ENCODE measurements at regions not wholly inside any gene's neighbourhood (a gene's known extent, or its start where the extent isn't known, plus 50 kb on each side); places are given as distances from the start of the nearest gene placed in this dataset.

DNA sequence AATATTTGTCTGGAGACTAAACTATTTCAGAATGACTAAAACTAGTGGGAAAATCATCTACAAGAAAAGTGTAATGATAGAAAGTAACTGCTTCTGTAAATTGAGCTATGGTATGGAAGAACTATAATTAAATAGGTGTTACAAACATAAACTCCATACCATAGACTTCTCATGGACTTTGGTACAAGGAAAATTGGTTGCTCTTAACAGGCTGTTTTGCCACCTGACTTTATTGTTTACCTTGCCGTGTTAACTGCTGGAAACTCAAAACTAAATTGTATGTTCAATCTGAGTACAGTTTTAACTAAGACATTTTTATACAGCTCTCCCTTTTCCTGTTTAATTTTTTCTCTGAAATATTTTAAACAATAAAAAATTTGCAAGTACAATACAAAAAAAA lies 261.8 kb upstream of the POU3F2 start:
- DNase-seq = no peak
- intact Hi-C loops (cut with DNase I) = no loop called here

DNA sequence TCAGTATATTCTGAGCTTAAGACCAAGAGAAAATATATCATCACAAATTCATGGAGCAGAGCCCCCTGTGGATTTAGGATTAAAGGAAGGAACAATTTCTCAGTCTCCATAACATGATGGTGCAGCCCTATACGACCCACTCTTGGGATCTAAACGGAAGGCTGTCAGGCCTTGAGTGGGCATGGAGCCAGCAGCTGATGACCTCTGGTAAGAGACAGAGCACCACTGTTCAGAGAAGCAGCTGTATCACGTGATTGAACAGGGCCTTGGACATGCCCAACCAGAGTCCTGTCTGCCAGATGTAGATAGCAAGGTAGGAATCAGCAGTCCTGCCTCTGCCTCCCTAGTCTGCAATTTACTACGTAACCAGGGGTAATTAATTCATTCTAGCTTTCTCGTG lies 259.4 kb upstream of the POU3F2 start:
- DNase-seq = peak; percentile 35 to 95 (median 72)
- intact Hi-C loops (cut with DNase I) = loop anchor here (5.0 kb wide), 1 partner anchor 257 kb away; the partner anchor contains the start of gene POU3F2

DNA sequence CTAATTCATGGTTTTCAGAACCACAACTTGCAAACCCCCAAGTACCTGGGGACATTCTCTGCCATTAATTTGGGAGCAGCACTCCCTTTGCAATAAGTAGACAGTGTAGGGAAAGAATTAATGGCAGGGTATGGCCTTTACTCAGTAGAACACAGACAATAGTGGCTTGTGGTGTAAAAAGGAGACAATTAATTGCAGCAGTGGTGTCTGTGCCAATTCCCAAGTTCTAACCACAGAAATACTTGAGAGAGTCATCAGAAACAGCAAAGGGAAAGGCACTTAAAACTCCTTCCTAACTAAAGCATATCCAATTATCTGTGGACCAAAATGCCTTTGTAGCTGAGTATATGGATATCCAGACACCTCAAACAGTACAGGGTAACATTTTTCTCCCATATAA lies 257.6 kb upstream of the POU3F2 start:
- intact Hi-C loops (cut with DNase I) = loop anchor here (5.0 kb wide), 1 partner anchor 256 kb away; the partner anchor contains the start of gene POU3F2
- no peak for DNase-seq

DNA sequence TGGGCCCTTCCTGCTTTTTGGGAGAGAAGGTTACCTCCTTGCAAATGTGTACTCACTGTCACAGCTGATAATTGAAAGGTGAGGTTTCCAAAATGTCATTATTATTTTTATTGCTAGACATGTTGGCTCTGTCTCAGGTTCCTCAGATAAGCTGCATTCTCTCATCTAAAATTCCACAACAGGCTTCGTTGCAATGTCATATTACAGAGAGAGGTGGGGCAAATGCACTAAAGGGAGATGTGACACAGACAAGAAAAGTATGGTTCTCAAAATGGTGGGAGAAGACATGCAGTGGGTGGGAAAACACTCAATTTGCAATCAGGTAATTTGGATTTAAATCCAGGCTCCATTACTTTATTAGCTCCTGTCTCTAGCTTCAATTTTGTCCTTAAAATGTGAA lies 256.4 kb upstream of the POU3F2 start:
- intact Hi-C loops (cut with DNase I) = loop anchor here (5.0 kb wide), 1 partner anchor 254 kb away; the partner anchor contains the start of gene POU3F2
- DNase-seq = no peak

DNA sequence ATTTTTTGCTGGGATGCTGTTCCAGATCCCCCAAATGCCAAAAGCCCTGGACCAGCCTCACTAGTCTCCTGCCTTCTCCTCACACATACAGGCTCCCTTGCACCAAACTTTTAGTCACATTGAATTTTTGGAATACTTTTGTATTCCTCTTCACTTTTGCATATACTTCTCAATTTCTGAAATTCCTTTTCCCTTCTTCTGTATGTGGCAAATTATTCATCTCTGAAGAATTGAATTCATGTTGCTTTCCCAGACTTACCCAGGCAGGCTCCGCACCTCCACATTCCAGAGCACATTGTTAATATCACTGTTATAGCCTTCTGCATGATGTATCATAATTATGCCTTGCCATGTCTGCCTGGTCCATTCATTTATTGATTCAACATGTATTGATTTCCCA lies 255.3 kb upstream of the POU3F2 start:
- DNase-seq = no peak
- intact Hi-C loops (cut with DNase I) = loop anchor here (5.0 kb wide), 1 partner anchor 253 kb away; the partner anchor contains the start of gene POU3F2

DNA sequence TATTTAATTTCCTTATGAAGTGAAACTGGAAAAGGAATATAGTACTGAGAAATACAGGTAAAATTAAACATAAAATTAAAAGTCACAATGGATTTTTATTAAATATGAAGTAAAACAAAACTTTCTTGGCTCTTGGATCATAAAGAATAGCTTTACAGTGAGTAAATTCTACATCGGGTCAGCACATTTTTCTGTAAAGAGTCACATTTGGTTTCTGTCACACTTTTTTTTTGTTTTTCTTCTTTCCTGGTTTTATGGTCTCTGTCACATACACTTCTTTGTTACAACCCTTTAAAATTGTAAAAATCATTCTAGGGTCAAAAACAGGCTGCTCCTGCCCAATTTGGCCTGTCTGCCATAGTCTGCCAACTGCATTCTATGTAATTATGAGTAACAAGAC lies 254.4 kb upstream of the POU3F2 start:
- intact Hi-C loops (cut with DNase I) = loop anchor here (5.0 kb wide), 1 partner anchor 252 kb away; the partner anchor contains the start of gene POU3F2
- no peak for DNase-seq

DNA sequence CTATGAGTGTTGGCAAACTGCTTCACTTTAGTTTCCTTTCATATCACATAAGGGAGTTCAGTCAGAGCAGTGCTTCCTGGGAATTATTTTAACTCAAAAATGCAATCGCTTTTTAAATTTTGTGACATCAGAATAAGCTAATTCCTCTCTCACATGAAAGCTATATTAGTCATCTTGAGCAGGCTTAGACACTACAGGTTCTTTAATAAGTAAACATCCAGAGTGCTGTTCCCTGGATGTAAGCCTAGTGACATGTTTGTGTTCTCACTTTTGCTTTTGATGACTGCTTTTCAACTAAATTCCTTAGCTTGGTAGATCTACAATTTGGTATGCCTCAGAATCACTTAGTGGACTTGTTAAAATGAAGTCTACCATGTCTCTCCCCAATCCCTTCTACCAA lies 252.7 kb upstream of the POU3F2 start:
- DNase-seq = no peak
- intact Hi-C loops (cut with DNase I) = no loop called here

DNA sequence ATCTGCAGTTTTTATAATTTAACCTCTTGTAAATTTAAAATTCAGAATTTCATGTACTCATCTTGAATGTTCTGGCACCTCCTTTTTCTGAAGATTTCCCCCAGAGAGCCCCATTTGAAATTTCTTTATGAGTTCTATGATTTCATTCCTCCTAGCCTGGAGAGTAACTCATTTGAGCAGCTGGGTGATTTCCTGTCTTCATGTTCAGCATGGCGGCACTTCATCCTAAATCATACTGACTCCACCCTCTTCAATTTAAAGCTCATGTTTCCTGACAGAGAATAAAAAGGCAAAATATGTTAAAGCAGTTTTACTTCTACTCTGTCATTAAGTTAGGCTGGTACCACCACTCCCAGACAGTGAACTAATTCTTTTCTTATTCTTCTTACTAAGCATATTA lies 250.9 kb upstream of the POU3F2 start:
- intact Hi-C loops (cut with DNase I) = no loop called here
- no peak for DNase-seq

DNA sequence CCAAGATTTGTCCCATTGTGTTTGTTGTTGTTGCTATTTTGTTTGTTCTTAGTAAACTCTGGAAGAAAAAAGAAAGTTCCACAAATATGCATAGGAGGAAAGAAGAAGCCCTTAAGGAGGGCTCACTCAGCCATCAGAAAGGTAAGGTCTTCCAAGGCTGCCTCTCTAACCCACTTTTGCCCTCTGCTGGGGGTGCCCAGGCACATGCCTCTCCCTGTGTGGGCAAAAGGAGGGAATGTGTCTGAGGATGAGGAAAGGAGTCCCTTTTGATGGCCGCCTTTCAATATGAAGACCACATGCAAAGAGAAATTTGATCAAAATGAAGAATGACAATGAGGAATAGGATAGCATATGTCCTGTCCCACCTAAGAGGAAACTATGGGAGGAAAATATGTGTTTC lies 248.2 kb upstream of the POU3F2 start:
- DNase-seq = peak in 1 of 10 donors; percentile 18
- intact Hi-C loops (cut with DNase I) = no loop called here

DNA sequence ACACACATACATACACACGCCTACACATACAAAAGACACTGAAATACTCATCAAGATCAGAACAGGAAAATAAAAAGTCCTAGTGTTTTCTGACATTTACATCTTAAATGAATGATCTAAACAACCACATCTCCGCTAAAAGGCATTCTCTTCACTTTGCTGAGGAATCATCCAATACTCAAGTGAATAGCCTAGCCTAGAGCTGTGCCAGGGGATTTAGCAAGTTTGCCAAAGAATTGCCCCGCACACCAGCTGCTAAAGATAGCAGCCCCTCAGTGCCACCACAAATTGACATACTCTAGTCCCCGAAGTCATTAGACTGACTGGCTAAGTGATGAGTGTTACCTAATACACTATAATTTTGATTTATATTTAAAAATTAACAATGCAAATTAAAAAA lies 246.8 kb upstream of the POU3F2 start:
- intact Hi-C loops (cut with DNase I) = no loop called here

DNA sequence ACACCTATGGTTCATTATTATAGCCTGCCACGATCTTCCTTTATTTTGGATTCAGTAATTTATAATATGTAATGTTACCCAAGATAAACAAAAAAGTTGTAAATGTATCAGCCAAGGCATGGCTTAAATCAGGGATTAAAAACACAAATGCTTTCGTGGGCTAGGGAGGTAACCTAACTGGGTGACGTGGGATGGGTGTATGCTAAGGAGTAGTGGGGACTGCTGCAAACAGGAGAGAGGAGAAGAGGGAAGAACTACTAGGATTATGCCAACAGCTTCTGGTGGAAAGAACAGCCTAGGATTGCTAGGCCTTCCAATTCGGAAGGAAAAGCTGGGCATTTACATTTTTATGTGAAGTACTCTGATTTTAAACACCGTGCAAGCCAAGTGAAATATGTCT lies 244.8 kb upstream of the POU3F2 start:
- DNase-seq = no peak
- intact Hi-C loops (cut with DNase I) = no loop called here

More for the DNA sequence above, 246.8 kb upstream of the POU3F2 start:
- no peak for DNase-seq

DNA sequence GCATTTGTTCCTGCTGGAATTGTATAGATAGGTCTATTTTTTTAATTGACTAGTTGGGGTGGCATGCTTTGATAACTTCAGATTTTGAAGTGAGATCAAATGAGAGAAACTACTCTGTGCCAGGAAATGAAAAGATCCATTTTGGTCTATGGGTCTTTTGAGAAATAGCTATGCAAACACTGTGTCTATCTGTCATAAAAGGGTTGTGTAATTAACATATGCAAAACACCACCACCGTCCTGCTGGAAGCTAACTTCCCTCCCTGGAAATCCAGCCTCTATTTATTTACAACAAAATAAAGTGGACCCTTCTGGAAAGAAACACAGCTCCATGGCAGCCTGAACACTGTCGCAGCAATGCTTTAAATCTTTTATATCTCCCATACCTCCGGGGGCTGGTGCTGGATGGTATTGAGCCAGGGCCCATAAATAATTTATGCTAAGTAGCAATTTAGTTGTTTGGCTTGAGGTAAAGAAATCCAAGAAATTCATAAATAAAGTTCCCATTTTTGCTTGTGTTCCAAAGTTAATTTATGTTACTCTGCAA lies 244.2 kb upstream of the POU3F2 start:
- DNase-seq = no peak
- intact Hi-C loops (cut with DNase I) = no loop called here

DNA sequence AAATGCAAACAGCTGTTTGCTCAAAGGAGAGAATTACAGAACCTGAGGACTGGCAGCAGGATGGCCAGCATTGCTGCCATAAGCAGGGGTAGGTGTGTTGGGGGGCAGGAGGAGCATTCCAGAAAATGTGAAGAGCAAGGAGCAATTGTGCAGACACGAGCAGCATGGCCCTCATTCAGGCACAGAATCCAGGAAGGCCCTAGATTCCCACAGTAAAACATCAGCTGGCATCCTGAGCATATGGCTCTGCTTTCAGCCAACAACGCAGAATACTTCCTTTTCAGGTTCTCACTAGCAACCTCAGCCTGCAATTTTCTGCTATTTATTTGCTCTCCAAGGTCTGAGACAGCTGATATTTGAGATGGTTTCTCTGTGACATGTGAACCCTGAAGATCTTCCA lies 243.4 kb upstream of the POU3F2 start:
- DNase-seq = peak in 3 of 10 donors; percentile 5 to 79 (median 63)
- intact Hi-C loops (cut with DNase I) = no loop called here

DNA sequence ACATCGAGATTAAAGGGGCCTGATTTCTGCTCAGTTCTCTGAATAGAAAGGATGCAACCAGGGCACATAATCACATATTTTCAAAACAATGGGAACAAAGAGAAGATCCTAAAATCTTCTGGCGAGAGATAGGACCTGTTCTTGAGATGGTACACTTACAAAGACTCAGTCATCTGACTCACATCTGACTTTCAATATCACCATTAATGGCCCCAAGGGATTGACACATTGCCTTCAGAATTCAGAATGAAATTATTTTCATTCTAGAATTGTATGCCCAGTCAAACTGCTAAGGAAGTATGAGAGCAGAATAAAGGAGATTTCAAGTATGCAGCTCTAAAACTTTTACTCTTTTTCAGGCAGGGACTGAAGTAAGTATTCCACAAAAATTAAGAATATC lies 240.7 kb upstream of the POU3F2 start:
- intact Hi-C loops (cut with DNase I) = no loop called here
- DNase-seq = no peak

DNA sequence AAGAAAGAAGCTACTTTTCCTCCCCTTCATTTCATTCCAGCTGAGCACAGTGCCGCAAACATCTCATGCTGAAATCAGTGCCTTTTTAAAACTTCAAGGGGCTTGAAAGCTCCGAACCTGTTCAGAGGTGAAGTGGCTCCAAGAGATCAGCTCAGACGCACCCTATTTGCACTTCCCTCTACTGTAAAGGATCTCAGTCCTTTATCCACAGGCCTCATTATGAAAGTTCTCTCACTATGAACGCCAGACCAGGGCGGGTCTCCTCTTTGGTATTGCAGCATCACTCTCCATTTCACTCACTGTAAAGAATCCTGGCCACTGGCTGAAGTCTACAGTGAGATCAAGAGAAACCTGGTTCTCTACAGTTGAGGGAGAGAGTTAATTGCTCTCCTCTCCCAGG lies 232.7 kb upstream of the POU3F2 start:
- no peak for DNase-seq
- intact Hi-C loops (cut with DNase I) = no loop called here

DNA sequence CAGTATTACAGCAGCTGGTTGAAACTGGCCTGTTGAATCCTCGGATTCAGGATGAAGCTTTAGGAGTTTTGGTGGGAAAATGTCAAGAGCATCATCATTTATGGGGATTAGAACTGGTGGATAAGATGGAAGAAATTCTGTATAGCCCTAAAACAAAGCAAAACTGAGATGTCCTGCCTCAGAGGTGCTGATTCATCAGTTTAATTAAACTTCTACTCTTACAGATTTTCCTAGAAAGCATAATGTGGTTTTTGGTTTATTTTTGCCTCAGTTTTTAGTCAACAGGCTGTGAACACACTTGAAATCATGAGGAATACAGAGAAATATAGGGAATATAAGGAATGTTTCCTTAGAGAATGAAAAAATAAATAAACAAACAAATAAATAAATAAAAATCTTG lies 228.7 kb upstream of the POU3F2 start:
- intact Hi-C loops (cut with DNase I) = no loop called here
- no peak for DNase-seq

DNA sequence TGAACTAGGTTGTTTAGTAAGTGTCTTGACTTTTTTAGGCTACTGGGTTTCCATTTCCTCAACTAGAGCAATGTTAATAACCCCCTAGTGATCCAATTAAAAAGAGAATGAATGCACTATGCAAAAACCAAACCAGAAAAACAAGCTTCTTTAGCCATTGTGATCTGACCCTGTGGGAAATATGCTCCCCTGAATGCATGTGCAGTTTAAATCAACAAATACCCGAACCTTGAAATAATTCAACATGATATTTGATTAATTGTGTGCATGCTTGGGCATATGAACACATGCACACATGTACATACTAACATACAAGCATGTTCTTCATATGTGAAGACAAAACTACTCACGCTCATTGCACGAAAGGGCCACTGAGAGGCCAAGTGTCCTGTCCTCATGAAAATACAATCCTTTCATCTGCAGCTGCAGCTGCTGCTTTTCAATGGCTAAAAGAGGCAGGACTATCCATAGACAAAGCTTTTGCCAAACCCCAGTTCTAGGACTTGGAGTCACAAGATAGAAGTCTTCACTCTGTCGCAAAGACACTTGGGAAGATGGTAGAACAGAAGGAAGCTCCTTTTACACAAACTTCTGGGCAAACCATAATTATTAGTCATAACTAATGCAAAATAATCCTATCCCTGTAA lies 207.1 kb upstream of the POU3F2 start:
- no peak for DNase-seq
- intact Hi-C loops (cut with DNase I) = no loop called here

DNA sequence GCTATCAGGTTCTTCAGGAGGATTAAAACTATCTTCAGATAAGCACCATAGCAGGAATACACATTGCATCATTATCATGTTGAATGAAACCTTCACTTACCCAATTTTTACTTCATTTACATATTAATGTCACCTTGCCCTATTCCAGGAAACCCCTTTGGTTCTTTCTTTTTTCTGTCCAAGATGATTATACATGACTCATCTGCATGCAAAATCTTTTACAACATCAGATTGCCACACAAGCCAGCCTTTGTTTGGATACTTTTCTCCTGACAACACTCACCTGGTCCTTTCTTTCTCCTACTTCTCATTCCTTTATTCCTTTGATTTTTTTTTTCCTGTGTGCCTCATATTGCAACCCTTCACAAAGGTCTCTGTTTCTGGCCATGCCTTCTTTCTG lies 200.5 kb upstream of the POU3F2 start:
- intact Hi-C loops (cut with DNase I) = no loop called here
- DNase-seq = no peak

DNA sequence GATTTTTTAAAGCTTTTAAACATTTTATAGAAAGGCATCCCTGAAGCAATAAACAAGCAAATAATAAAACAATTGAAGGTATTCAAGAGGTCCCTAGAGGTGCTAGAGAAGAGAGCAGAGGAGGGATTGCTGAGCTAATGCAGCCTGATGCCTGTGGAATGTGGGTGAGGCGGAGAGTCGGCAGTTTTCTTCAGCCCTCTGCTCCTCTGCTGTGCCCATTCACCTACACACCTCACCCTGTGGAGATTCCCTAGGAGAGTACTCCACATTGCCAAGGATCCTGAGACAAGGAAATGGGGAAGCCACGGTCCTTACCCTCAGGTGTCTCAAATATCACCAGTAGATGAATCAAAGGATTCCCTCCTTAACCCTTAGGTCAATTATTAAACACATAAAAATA lies 199.8 kb upstream of the POU3F2 start:
- intact Hi-C loops (cut with DNase I) = no loop called here
- no peak for DNase-seq

DNA sequence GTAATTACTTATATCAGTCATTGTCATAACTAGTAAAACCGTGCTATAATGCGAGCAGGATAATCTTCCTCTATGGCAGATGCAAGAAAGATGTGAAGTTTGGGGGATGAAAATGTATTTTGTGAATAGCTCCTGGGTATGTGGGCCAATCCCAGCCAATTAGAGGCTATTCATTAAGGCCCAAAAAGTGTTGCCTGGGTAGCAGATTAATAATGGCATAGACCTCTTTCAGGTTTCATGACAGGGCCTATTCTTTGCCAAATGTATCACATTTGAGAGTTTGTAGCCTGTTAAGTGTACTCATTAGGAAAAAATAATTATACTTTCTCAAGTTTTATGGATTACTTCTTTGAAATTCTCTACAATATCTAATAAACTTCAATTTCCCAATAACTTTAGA lies 199.2 kb upstream of the POU3F2 start:
- intact Hi-C loops (cut with DNase I) = no loop called here
- no peak for DNase-seq

DNA sequence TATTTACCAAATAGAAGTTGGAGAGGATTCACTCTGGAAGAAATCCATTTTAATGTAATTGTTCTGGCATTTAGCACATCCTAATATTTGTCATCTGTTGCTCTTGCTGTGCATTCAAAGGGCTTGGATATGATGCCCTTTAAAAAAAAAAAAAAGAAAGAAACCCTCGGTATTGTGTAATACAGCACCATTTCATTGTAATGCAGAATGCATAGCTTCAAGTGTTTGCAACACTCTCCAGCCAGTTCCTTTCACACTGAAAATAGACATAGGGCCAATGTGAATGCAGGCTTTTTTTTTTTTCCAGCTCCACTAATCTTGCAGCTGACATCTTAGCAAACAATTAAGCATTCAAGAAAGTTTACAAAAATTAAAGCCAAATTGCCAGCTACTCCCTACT lies 197.4 kb upstream of the POU3F2 start:
- intact Hi-C loops (cut with DNase I) = no loop called here
- DNase-seq = no peak

DNA sequence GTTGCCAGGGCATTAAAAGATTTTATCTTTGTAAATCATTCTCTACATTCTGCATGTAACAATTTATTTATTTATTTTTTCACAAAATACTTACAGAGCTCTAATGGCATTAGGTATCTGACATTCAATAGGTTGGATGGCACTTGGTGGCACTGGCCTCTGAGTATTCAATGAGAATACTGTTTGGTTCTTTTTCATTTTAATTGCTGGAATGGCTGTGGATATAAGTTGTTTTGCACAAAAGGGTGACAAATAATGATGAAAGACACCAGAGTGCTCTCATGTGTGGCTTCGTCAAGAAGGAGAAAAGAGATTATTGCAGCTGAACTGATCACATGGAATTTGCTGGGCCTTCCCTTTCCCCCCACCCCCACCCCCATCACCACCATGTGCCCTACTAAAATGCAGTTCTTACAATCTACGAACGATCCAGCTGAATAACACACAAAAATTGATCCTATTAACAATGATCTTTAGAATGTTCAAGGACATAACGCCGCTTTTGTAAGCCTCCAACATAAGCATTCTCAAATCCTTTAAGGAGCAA lies 195.2 kb upstream of the POU3F2 start:
- DNase-seq = no peak
- intact Hi-C loops (cut with DNase I) = no loop called here
